SU-DHL-6 (cell line): ENCODE measurements at regions not wholly inside any gene's neighbourhood (a gene's known extent, or its start where the extent isn't known, plus 50 kb on each side); places are given as distances from the start of the nearest gene placed in this dataset.

Experiments
- H2AFZ ChIP-seq: fragments of 200-600 bp; sonication (generic); 2 replicates; pipeline ENCODE4 v1.6.1; 2014; ENCODE audit warnings: low read depth, mild to moderate bottlenecking, moderate library complexity, mixed read lengths, antibody characterized with exemption, low read length; ENCODE audit not compliant: severe bottlenecking
- H3F3A ChIP-seq: fragments of 200-600 bp; shearing (Covaris generic); 2 replicates; pipeline ENCODE4 v1.6.0; 2016; ENCODE audit warnings: antibody characterized with exemption, mild to moderate bottlenecking; ENCODE audit not compliant: insufficient read depth
- H3K27ac ChIP-seq: fragments of 200-600 bp; sonication (generic); 2 replicates; pipeline ENCODE4 v1.5.1; 2016; ENCODE audit warnings: low read depth, mild to moderate bottlenecking, low read length, moderate library complexity, mixed read lengths
- H3K27me3 ChIP-seq: fragments of 200-600 bp; sonication (generic), shearing (Covaris generic); 2 replicates; pipeline ENCODE4 v1.6.0; 2014; ENCODE audit warnings: mild to moderate bottlenecking, low read length
- H3K36me3 ChIP-seq: fragments of 200-600 bp; sonication (generic); 2 replicates; pipeline ENCODE4 v1.6.1; 2014; ENCODE audit warnings: mild to moderate bottlenecking, low read length, mixed read lengths
- H3K4me2 ChIP-seq: fragments of 300-600, 200-600 bp; shearing (Covaris generic), sonication (generic); 2 replicates; pipeline ENCODE4 v1.6.0; 2014; ENCODE audit warnings: low read length, low read depth, mild to moderate bottlenecking; ENCODE audit not compliant: poor library complexity, severe bottlenecking
- H3K4me3 ChIP-seq: fragments of 200-600 bp; sonication (generic); 2 replicates; pipeline ENCODE4 v1.5.1; 2014; ENCODE audit warnings: antibody characterized with exemption, low read length, mild to moderate bottlenecking, mixed read lengths; ENCODE audit not compliant: insufficient read depth, poor library complexity, severe bottlenecking
- H3K79me2 ChIP-seq: fragments of 200-600 bp; sonication (generic); 2 replicates; pipeline ENCODE4 v1.6.1; 2014; ENCODE audit warnings: mild to moderate bottlenecking, low read length, moderate library complexity; ENCODE audit not compliant: insufficient read depth
- H3K9ac ChIP-seq: fragments of 200-600 bp; sonication (generic); 2 replicates; pipeline ENCODE4 v1.7.0; 2014; ENCODE audit warnings: mild to moderate bottlenecking, low read length
- H3K9me2 ChIP-seq: fragments of 200-600 bp; sonication (generic); replicated peaks from 2 replicates; pipeline ENCODE4 v1.6.1; 2014; ENCODE audit warnings: low read length; ENCODE audit not compliant: insufficient read depth
- H3K9me3 ChIP-seq: fragments of 200-600 bp; sonication (generic); 2 replicates; pipeline ENCODE4 v1.6.1; 2014; ENCODE audit warnings: low read length, mixed read lengths; ENCODE audit not compliant: insufficient read depth
- H4K20me1 ChIP-seq: fragments of 200-600 bp; sonication (generic); 2 replicates; pipeline ENCODE4 v1.6.1; 2014; ENCODE audit warnings: low read depth, mild to moderate bottlenecking, antibody characterized with exemption, low read length, moderate library complexity, mixed read lengths
- CTCF ChIP-seq: fragments of 200-600 bp; sonication (generic); IDR thresholded peaks from one replicate; pipeline ENCODE4 v1.5.1; 2017; ENCODE audit warnings: antibody characterized with exemption, mild to moderate bottlenecking, low read length, moderate library complexity; ENCODE audit not compliant: insufficient read depth, poor library complexity, severe bottlenecking
- EZH2phosphoT487 ChIP-seq: fragments of 200-600 bp; sonication (generic), shearing (Covaris generic); conservative IDR thresholded peaks from 2 replicates; pipeline ENCODE4 v1.6.1; 2018; ENCODE audit warnings: mild to moderate bottlenecking, antibody characterized with exemption, low read length, moderate library complexity, mixed read lengths

GRCh38 chrX:125895518-125895917, 270.6 kb downstream of the DCAF12L2 start:
- no peaks in the 10 kb centered on the region for H3K36me3 ChIP-seq
- H2AFZ ChIP-seq: no peak overlapping the region
- no peak overlapping the region for H3K4me2 ChIP-seq
- H3K27me3 ChIP-seq: no peaks in the 10 kb centered on the region
- H3F3A ChIP-seq: no peaks in the 10 kb centered on the region
- H3K27ac ChIP-seq: no peak overlapping the region
- no peaks in the 10 kb centered on the region for H3K79me2 ChIP-seq
- no peaks in the 10 kb centered on the region for H4K20me1 ChIP-seq
- H3K9ac ChIP-seq: no peak overlapping the region
- H3K9me2 ChIP-seq: no peaks in the 10 kb centered on the region
- no peak for TF ChIP-seq EZH2phosphoT487
- no peak for TF ChIP-seq CTCF
- no peaks in the 10 kb centered on the region for H3K9me3 ChIP-seq
- no peak overlapping the region for H3K4me3 ChIP-seq

GRCh38 chrX:125926295-125926694, 239.8 kb downstream of the DCAF12L2 start:
- Histone ChIP-seq H3K9ac (no peak overlapping the region), H3K27ac (no peak overlapping the region), H3K4me2 (no peak overlapping the region), H3K9me2 (no peaks in the 10 kb centered on the region), H3F3A (no peaks in the 10 kb centered on the region), H3K9me3 (no peaks in the 10 kb centered on the region), H4K20me1 (no peaks in the 10 kb centered on the region), H3K36me3 (no peaks in the 10 kb centered on the region), H3K27me3 (no peaks in the 10 kb centered on the region), H2AFZ (no peak overlapping the region), H3K4me3 (no peak overlapping the region), H3K79me2 (no peaks in the 10 kb centered on the region)
- TF ChIP-seq CTCF (no peak), EZH2phosphoT487 (no peak)

DNA sequence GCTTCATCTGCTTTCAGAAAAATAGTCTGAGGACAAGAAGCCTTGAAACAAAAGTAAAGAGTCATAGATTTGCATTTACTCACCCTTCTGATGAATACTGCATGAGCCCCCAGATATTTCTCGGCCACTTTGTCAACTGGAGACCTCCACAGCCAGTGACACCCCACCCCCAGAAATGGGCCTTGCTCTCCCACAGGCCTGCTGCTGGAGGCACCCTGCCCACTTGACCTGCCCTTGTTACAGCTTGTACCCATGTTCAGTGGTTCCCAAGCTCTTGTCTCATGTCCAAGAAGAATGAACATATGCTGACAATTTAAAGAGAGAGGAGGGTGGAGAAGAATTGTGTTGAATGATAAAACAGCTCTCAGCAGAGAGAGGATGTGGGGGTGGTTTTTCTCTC, 225.1 kb downstream of the DCAF12L2 start:
- H3K9me3 ChIP-seq: no peaks in the 10 kb centered on the region

More for the DNA sequence above, 225.1 kb downstream of the DCAF12L2 start:
- no peak overlapping the region for H2AFZ ChIP-seq
- no peak overlapping the region for H3K4me3 ChIP-seq
- H3K4me2 ChIP-seq: no peak overlapping the region
- no peaks in the 10 kb centered on the region for H3F3A ChIP-seq
- TF ChIP-seq CTCF (no peak), EZH2phosphoT487 (no peak)
- H3K27ac ChIP-seq: no peak overlapping the region
- H3K79me2 ChIP-seq: no peaks in the 10 kb centered on the region
- H3K27me3 ChIP-seq: no peaks in the 10 kb centered on the region
- no peaks in the 10 kb centered on the region for H3K36me3 ChIP-seq
- H3K9ac ChIP-seq: no peak overlapping the region
- no peaks in the 10 kb centered on the region for H3K9me2 ChIP-seq
- H4K20me1 ChIP-seq: no peaks in the 10 kb centered on the region
